ENCODE measurements at regions not wholly inside any gene's neighbourhood (a gene's known extent, or its start where the extent isn't known, plus 50 kb on each side); places are given as distances from the start of the nearest gene placed in this dataset.

- peak; percentile 81 for TF ChIP-seq REST (IDR thresholded peaks at IDR 0.05; ENCODE audit: borderline replicate concordance)
- TF ChIP-seq REST (CRISPR knock-in tag; IDR thresholded peaks at IDR 0.05; ENCODE audit: low read depth): no peak
- no peak for TF ChIP-seq TCF15 (CRISPR knock-in tag; IDR thresholded peaks at IDR 0.05)
- TF ChIP-seq ILF3 (IDR thresholded peaks at IDR 0.05; ENCODE audit: borderline replicate concordance): no peak
- TF ChIP-seq ZNF280B (CRISPR knock-in tag; IDR thresholded peaks at IDR 0.05): no peak
- TF ChIP-seq ARID2 (IDR thresholded peaks at IDR 0.05): peak; percentile 63
- no peak for TF ChIP-seq SMAD2 (IDR thresholded peaks at IDR 0.05; ENCODE audit: low read depth, low read length)
- no peak for TF ChIP-seq ZNF277 (CRISPR knock-in tag; IDR thresholded peaks at IDR 0.05; ENCODE audit: borderline replicate concordance)
- TF ChIP-seq STAG1 (CRISPR knock-in tag; IDR thresholded peaks at IDR 0.05; ENCODE audit: borderline replicate concordance): 0 out of 2 replicates have a peak, but pooled peaks have one; percentile 9
- TF ChIP-seq RBM22 (IDR thresholded peaks at IDR 0.05; ENCODE audit: low read depth, low read length, poor library complexity, severe bottlenecking): no peak
- TF ChIP-seq ZNF217 (CRISPR knock-in tag; IDR thresholded peaks at IDR 0.05): no peak
- 0 out of 2 replicates have a peak, but pooled peaks have one; percentile 31 for TF ChIP-seq ARID3A (IDR thresholded peaks at IDR 0.05; ENCODE audit: borderline replicate concordance, low read depth, low read length)
- TF ChIP-seq MYNN (IDR thresholded peaks at IDR 0.05): no peak
- no peak for TF ChIP-seq MYNN (CRISPR knock-in tag; IDR thresholded peaks at IDR 0.05)
These were observed 56.5 kb upstream of the CREB1 start (continued) for GRCh38 chr2:207473049-207473930.

Data from K562 (cell line).